ENCODE measurements at regions not wholly inside any gene's neighbourhood (a gene's known extent, or its start where the extent isn't known, plus 50 kb on each side); places are given as distances from the start of the nearest gene placed in this dataset.

- TF ChIP-seq CTCF (conservative IDR thresholded peaks at IDR 0.05; ENCODE audit: low read depth, low read length) (no peak), RFX5 (IDR thresholded peaks at IDR 0.05; ENCODE audit: low read depth, low read length) (no peak), SMC3 (IDR thresholded peaks at IDR 0.05; ENCODE audit: low read depth, low read length) (no peak), RAD21 (IDR thresholded peaks at IDR 0.05; ENCODE audit: low read length) (no peak)
Measured at GRCh38 chr13:84588023-84588422, 705.7 kb upstream of the SLITRK1 start.

Data from IMR-90 (cell line).